Inflammatory macrophage (primary cell): ENCODE measurements at regions not wholly inside any gene's neighbourhood (a gene's known extent, or its start where the extent isn't known, plus 50 kb on each side); places are given as distances from the start of the nearest gene placed in this dataset.

Experiments used
- DNase-seq, 2 donors: peaks; one replicate each; pipeline ENCODE4 v3.0.0-alpha.2; 2020 to 2022

DNA sequence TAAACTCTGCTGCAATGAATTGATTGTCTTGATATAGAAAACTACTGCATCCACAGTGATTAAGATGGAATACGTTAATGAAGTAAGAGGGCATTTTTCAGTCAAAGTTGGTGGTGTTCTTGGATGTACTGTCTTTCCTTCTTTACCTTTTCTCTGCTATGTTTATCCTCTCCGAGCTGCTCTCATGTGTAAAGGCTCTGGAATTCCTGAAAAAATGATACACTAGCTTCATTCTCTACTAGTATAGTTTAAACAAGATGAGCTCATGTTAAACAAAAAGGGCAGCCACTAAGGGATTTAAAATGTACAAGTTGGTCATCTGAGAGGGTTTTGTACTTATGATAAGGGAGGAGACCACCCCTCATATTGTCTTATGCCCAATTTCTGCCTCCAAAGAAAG lies 504.6 kb upstream of the NECTIN3 start:
- DNase-seq: no peak

DNA sequence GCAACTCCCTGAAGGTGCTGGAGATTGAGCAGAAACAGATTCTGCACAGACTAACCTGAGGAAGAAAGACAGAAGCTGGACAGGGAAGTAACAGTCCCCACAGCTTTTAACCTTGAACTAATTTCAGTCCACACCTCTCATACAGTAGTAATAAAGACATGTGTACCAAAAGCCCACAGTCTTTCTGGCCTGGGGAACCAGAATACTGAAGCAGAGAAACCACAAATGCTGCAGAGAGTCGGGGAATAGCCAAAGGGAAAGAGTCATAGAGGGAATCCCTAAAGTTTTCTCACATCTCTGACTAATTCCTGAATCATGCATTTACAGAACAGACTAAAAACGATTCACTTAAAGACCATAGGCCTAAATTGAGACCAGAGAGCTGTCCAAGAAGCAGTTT lies 503.4 kb upstream of the NECTIN3 start:
- no peak for DNase-seq

DNA sequence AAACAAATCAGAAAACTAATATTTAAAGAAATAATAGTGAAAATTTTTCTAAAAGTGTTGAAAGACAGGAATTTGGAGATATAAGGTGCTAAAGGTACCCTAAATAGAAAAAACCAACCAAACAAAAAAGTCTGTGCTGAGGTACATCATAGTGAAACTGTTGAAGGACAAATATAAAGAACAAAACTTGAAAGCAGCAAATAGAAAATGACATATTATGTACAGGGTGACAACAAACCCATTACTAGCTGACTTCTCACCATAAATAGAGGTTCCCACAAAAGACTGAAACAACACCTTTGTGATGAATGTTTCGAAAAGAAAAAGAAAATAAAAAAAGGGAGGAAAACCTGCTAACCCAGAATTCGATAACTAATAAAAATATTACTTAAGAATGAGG lies 502.5 kb upstream of the NECTIN3 start:
- no peak for DNase-seq

DNA sequence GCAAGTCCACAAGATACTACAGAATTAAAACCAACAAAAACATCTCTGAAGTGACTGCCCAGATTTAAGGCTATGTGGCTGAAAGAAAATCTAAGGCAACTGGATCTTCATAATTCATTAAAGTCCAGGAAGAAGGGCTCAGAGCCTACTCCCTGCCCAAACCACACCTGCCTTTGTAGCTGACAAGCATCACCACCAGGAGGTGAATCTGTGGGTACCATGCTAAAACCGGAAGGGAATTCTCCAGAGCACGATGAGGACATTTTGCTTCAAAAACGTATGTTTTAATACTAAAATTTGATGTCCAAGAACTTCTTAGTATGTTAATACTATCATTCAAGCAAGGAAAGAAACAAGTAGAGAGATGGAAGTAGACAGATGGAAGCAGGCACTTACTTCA lies 495.9 kb upstream of the NECTIN3 start:
- no peak for DNase-seq

DNA sequence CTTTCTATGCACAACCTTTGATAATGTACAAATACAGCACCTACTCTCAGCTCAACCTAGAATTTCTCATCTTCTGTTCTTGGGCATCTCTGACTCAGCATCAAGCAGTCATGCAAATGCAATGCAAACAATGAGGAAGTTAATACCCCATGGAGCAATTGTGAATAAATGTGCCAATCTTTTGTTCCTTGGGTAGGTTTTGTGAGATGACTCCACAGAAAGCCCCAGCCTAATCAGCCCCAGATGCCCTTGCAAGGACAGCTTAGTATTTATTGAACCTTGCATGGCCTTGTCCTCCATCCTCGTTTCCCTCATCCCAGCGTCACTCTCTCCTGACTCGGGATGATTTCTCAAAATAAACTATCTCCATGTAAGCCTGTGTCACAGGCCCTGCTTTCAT lies 494.7 kb upstream of the NECTIN3 start:
- no peak for DNase-seq

DNA sequence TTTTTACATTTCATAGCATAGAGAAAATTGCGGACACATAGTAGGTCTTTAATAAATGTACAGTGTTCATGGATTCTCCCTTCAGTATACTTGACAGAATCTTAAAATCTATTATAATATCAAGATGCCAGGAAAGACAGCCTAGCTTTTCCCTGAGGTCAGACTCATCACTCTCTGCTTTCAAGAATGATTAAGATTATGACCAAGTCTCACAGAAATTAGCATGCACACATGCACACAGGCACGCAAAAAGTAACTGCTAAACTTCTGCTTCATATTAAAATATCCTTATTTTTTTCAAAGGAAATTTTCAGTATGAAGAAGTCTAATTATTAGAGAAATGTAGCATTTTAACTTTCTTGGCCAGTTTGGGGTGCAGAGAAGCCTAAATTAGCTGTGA lies 493.8 kb upstream of the NECTIN3 start:
- DNase-seq: no peak

DNA sequence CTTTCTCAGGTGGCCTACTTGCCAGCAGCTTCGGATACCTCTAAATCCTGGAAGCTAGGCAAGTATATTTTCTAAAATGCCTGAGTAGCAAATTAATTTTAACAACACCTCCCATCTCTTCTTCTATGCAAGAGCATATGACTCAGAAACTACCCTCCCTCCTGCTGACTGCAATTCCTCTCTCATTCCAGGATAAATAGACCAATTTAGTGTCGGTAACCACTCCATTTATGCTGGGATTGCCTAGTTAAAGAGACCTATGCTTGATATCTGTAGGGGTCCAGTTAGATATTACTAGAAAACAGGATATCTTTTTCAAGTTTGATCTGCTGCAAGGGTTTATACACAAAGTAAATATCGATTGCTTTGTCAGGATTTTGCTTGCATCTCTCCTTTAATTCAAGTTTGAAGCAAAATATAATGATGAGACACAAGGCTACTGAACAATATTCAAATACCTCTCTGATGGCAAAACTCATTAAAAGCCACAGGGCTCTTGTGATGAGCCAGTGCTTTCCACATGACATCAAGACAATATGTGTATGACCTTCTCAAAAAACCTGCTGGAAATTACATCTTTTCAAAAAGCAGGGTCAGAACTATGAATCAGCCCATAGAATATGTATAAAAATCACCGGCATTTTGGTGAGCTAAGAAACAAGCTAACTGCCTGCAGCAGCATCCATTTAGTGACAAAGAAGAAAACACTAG lies 491.6 kb upstream of the NECTIN3 start:
- DNase-seq: no peak

DNA sequence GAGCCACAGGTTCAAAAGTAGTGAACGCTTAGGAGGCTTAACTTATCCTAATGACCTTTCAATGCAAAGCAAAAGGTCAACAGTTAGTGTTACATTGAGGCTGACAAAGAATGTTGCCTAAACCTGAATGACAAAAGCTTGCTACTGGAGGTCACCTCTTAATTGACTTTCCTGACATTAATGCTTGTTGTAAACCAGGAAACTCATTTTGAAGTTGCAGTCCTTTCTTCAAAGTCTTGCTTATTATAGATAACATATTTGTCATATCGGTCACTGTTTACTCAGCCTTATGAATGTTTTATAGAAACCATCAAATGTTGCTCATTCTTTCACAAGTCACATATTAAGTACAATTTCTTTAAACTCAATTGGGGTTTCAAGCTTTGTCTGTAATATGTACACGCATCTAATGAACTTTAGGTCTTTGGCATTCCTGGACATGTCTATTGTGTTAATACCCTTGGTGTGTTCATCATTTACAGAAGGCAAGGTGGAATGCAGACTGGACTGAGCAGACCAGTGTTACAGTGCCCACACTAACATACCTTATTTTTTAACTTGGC lies 488.2 kb upstream of the NECTIN3 start:
- no peak for DNase-seq

DNA sequence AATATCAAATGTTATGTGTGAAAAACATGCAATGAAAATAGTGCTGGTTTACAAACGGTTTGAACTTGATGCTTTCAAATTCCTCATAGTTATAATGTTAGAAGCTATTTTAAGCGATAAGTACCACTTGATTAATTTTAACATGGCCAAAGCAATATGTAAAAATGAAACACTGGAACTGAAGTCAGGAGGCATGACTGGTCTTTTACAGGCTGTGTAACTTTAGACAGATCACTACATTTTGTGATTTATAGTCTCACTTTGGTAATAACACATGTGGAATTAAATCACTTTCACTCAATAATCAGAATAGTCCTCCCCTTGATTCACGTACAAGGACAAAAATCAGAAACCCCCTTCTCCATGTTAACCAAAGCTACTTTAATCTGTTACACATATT lies 482.7 kb upstream of the NECTIN3 start:
- no peak for DNase-seq

DNA sequence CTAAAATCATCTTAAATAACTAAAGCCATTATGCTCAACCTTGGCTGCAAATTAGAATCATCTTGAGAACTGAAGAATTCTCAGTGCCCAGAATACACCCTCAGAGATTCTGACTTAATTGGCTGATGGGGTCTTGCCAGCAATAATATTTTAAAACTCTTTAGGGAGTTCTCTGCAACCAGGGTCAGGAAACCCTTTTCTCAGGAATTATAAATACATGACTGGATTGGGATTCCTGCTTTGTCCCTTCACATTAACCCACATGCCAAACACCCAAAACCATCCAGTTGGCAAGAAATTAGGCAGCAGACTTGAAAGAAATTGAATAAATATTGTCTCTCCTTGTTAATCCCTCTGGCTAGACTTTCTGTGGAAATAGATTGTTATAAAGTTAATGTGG lies 482.3 kb upstream of the NECTIN3 start:
- no peak for DNase-seq

DNA sequence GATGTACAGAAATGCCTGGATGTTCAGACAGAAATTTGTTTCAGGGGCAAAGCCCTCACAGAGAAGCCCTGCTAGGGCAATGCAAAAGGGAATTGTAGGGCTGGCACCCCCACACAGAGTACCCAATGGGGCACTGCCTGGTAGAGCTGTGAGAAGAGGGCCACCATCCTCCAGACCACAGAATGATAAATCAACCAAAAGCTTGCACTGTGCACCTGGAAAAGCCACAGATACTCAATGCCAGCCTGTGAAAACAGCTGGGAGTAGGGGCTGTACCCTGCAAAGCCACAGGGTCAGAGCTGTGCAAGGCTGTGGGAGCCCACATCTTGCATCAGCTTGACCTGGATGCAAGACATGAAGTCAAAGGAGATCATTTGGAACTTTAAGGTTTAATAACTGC lies 477.9 kb upstream of the NECTIN3 start:
- no peak for DNase-seq

DNA sequence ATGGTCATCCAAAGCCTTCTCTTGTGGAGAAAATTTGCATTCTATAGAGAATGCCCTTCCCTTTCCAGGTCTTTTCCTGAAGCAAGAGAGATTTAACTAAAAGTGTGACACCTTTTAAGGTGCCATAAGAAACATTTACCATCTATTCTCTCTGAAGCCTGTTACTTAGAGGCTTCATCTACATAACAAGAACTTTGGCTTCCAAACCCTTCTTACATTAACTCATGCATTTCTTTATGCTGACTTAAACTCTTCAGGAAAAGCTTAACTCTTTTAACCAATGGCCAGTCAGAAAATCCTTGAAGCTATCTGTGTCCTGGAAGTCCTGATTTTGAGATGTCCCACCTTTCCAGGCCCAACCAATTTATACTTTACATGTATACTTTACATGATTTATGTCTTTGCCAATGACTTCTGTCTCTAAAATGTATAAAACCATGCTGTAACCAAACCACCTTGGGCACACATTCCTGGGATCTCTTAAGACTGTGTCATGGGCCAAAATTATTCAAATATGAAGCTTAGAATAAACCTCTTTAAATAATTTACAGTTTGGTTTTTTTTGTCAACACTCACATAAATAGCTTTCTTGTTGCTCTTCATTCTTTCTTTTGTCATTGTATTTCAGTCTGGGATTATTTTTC lies 472.6 kb upstream of the NECTIN3 start:
- no peak for DNase-seq

DNA sequence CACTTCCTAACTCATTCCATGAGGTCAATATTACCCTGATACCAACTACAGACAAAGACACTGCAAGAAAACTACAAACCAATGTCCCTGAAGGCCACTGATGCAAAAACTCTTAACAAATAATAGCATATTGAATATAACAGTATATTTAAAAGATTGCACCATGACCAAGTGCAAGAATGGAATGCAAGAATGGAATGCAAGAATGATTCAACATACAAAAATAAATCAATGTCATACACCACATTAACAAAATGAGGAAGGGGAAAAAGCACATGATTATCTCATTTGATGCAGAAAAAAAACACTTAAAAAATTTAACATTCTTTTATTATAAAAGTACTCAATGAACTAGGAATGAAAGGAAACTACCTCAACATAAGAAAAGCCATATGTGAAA lies 463.1 kb upstream of the NECTIN3 start:
- DNase-seq: no peak

DNA sequence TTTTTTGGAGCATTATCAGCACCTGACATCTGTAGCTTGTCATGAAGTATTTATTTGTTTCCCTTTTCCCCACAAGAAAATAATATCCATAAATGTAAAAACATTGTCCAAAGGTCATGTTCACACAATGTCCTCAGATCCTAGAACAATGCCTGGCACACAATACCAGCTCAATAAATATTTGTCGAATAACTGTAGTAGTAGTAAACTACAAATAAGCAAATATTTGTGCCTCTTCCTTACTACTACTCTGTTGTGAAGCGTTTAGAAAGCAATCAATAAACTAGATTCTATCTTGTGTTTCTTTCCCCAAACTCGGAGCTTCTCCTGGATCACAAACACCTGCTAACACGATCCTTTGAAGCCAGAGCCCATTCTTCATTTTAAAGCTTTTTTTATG lies 459.6 kb upstream of the NECTIN3 start:
- DNase-seq: no peak

DNA sequence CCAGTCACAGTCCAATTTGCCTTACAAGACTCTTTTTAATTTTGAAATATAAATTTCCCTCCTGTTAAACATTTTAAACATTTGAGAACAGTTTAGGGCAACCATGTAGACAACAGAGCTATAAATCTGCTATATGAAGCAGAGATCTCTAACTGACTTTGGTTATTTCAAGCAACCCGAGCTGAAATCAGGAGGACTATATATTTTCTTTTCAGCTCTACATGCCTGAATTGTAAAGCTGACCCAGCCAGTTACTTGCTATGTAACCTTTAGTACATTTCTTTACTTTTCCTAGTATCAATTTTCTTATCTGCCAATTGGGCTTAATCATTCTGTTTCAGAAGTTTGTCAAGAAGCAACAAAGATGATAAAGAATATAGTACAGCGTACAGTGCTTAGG lies 457.4 kb upstream of the NECTIN3 start:
- DNase-seq: no peak

DNA sequence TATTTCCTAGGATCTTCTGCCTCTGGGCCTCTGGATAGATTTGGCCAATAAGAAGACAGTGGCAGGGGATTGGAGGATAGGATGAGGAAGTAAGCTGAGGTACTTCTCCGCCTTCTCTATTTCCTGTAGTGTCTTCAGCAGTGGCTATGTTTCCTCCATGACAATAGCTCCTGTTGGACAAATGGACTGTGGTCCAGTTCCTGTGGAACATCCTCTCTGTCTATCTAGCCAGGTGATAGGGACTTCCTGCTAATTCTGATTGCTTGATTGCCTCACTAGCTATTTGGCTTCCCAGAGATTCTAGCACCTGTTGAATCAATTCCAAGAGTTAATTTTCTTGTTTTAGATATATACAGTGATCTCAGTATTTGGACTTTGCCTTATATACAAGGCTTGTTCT lies 456.2 kb upstream of the NECTIN3 start:
- DNase-seq: no peak

DNA sequence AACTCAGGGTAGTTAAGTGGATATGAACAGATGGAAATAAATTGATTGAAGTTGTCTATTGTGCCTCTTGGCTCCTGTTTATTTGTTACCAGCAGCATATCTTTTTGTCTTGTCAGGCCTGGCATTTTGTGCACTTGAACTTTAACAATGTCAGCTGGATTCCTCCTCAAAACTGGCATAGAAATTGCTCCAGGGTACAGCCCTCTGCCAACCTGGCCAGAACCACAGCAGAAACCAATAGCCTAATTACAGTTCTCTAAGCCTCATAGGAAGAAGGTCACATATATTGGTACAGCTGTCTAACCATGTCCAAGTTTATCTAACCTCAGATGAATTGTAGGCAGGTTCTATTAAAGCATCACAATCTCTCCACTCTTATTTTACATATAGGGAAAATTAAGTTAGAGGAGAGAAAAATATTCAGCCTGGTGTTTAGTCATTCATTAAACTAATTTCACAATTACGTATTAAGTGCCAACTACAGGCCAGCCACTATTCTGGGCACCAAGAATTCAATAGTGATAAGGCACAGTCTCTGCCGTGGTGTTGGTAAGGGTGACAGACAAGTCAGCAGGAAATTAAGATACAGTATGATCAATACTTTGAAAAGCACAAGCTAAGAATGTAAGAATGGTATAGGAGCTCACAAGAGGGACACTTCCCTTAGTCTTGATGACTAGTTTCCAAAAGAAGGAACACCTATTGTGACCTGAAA lies 452.9 kb upstream of the NECTIN3 start:
- no peak for DNase-seq

DNA sequence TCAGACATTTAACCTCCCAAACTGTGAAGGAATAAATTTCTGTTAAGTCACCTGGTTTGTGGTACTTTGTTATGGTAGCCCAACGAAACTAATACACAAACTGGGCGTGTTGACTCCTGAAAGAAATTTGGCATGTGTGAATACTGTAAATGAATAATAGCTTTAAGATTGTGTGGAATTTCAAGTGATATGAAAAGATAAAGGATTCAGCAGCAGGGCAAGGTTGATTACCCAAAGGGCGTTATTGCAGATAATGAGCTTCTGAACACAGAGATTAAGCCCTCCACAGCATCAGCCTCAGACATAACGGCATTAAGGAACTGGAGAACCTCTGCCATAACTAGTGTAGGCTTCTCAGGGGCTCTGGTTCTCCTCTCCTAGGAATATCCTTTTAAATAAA lies 451.5 kb upstream of the NECTIN3 start:
- DNase-seq: no peak

DNA sequence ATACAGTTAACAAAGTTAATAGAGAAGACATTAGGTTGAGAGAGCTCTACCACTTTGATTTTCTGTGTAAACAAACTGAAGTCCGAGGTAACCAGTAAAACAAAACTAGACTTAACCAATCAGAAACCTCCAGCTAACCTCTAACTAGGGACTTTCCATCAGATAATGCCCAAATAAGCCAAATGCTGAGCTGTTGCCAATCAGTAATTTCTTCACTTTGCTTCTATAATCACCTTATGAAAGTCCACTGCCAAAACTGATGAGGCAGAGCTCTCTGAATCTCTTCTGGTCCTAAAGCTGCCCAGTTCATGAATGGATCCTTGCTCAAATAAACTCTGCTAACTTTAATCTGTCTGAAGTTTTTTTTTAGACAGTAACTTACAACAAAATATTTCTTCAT lies 448.0 kb upstream of the NECTIN3 start:
- no peak for DNase-seq

DNA sequence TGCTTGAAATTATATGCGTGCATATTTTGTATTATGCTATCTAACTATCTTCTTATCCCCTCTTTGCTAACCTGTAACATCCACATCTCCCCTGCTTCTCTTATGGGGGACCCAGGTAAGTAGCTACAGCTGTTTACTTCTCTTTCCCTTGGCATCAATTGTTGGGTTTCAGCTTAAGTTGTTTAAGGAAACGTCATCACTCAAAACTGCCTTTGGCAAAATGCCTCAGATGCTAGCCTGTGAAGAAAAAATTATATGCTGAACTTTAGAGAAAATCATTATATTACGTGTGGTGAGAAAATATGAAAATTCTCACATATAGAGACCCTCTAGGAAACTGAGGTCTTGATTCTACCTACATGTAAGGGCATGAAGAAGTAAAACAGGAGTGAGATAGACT lies 447.0 kb upstream of the NECTIN3 start:
- no peak for DNase-seq

DNA sequence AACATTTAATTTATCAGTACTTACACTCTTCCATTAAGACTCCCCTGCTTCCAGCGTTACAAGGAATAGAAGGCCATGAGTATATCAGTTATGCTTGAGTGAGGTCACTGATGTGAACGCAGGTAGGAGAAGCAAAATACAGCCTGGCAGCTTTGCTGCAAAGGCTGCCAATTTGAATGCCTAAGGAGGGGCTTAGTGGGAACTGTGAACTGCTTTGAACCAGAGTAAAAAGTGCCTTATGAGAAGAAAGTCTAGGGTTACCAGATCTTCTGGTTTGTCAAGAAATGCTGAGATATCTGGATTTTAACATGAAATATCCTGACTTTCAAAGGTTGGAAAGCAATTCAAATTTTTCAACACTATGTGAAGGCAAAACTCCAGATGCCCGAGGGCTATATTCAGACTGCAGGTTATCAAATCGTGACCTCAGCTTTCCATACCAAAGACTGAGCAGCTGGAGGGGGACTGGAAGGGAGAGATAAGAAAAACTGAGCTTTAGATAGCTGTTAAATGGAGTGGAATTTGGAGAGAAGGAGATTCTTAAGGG lies 446.3 kb upstream of the NECTIN3 start:
- DNase-seq: no peak

DNA sequence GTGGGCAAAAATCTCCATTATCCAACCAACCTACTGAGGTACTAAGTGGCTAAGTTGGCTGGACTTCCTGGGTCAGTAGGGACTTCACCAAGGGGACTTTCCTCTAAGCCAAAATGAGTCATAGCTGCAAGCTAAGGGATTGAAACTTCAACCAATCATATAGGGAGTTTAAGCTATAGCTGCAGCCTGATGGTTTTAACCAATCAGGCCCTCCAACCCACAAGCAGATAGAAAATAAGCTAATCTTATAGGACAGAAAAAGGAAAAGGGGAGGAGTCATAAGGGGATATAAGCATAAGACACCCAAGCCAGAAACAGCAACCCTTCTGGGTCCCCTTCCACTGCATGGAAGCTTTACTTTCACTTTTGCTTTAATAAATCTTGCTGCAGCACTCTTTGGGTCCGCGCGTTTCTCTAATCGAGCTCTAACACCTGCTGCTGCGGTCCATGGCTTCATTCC lies 444.9 kb upstream of the NECTIN3 start:
- DNase-seq: peak in 1 of 2 donors; percentile 1

DNA sequence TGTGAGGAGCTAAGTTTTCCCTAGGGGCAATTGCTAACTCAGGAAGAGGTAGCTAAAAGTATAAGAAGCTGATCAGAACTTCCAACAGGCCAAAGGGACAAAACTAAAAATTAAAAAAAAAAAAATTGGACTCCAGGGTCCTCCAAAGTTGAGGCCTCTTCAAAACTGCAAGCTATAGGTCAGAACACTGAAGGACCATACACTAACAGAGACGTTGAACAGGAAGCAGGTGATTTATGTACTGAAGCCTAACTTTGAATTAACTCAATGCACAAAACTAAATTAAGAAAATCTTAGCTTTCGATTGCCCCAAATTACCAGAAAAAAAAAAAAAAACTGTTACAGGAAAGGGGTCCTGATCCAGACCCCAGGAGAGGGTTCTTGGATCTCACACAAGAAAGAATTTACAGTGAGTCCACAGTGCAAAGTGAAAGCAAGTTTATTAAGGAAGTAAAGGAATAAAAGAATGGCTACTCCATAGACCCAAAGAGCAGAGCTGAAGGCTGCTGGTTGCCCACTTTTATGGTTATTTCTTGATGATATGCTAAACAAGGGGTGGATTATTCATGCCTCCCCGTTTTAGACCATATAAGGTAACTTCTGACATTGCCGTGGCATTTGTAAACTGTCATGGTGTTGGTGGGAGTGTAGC lies 442.8 kb upstream of the NECTIN3 start:
- DNase-seq: no peak
